Neural cell (in vitro differentiated cells): ENCODE measurements at regions not wholly inside any gene's neighbourhood (a gene's known extent, or its start where the extent isn't known, plus 50 kb on each side); places are given as distances from the start of the nearest gene placed in this dataset.

Experiments used
- CTCF ChIP-seq: fragments of 450-650 bp; IDR thresholded peaks from 2 replicates; pipeline ENCODE4 v1.5.1; 2014; ENCODE audit warnings: antibody characterized with exemption, mild to moderate bottlenecking, moderate library complexity; ENCODE audit not compliant: poor library complexity, severe bottlenecking
- EP300 ChIP-seq: fragments of 450-650 bp; conservative IDR thresholded peaks from 2 replicates; pipeline ENCODE4 v1.6.1; 2014; ENCODE audit warnings: antibody characterized with exemption, mild to moderate bottlenecking, moderate library complexity; ENCODE audit not compliant: poor library complexity, severe bottlenecking
- EZH2 ChIP-seq: fragments of 200-600, 300-800 bp; shearing (Covaris generic), sonication (generic); IDR thresholded peaks from 2 replicates; pipeline ENCODE4 v1.6.1; 2014; ENCODE audit warnings: antibody characterized with exemption, low read length, borderline replicate concordance, mild to moderate bottlenecking; ENCODE audit not compliant: insufficient read depth, poor library complexity, severe bottlenecking
- POLR2AphosphoS5 ChIP-seq: IDR thresholded peaks from 2 replicates; pipeline ENCODE4 v1.6.1; 2012
- TF ChIP-seq, protein P1 (sequence below): IDR thresholded peaks from 2 replicates; pipeline ENCODE4 v1.6.1; 2012; ENCODE audit warnings: borderline replicate concordance

GRCh38 chrX:124194199-124194598 lies 138.3 kb upstream of the TEX13D start:
- TF ChIP-seq CTCF (no peak), EZH2 (no peak), EP300 (no peak), POLR2AphosphoS5 (no peak)
- TF ChIP-seq, protein P1, sequence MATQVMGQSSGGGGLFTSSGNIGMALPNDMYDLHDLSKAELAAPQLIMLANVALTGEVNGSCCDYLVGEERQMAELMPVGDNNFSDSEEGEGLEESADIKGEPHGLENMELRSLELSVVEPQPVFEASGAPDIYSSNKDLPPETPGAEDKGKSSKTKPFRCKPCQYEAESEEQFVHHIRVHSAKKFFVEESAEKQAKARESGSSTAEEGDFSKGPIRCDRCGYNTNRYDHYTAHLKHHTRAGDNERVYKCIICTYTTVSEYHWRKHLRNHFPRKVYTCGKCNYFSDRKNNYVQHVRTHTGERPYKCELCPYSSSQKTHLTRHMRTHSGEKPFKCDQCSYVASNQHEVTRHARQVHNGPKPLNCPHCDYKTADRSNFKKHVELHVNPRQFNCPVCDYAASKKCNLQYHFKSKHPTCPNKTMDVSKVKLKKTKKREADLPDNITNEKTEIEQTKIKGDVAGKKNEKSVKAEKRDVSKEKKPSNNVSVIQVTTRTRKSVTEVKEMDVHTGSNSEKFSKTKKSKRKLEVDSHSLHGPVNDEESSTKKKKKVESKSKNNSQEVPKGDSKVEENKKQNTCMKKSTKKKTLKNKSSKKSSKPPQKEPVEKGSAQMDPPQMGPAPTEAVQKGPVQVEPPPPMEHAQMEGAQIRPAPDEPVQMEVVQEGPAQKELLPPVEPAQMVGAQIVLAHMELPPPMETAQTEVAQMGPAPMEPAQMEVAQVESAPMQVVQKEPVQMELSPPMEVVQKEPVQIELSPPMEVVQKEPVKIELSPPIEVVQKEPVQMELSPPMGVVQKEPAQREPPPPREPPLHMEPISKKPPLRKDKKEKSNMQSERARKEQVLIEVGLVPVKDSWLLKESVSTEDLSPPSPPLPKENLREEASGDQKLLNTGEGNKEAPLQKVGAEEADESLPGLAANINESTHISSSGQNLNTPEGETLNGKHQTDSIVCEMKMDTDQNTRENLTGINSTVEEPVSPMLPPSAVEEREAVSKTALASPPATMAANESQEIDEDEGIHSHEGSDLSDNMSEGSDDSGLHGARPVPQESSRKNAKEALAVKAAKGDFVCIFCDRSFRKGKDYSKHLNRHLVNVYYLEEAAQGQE, result no peak
